GM23248 (cell line): ENCODE measurements at regions not wholly inside any gene's neighbourhood (a gene's known extent, or its start where the extent isn't known, plus 50 kb on each side); places are given as distances from the start of the nearest gene placed in this dataset.

Experiments used
- EZH2 ChIP-seq: fragments of 200-600 bp; sonication (generic); IDR thresholded peaks from 2 replicates; pipeline ENCODE4 v1.6.1; 2018; ENCODE audit warnings: antibody characterized with exemption, mild to moderate bottlenecking; ENCODE audit not compliant: insufficient read depth, poor library complexity, severe bottlenecking
- EZH2phosphoT487 ChIP-seq: fragments of 200-600 bp; sonication (generic); IDR thresholded peaks from 2 replicates; pipeline ENCODE4 v1.6.1; 2018; ENCODE audit warnings: antibody characterized with exemption, moderate library complexity, mild to moderate bottlenecking, low read depth; ENCODE audit not compliant: insufficient read depth

DNA sequence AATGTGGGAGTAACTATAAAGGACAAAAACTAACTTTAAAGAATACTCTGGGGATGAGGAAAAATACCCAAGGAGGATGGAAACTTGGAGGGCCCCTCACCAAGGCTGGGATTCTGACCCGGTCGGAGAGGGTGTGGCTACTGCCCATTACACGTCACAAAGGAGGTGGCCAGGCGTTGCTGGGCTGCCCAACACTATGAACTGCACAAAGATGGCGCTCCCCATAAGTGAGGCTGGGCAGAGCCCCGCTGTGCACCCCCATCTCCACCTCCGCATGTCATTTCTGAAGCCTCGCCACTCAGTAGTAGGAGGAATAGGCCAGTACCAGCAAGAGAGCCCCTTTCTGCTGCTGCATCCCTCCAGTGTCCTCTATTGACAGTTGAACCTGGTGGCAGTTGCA lies 290.1 kb upstream of the ZNF32 start:
- TF ChIP-seq EZH2phosphoT487 = no peak
- no peak for TF ChIP-seq EZH2
